Bronchial epithelial cell (primary cell): ENCODE measurements at regions not wholly inside any gene's neighbourhood (a gene's known extent, or its start where the extent isn't known, plus 50 kb on each side); places are given as distances from the start of the nearest gene placed in this dataset.
"Not testable (repeated sequence)": the region's sequence is repeated elsewhere in the genome, so short reads cannot be mapped to it uniquely, and the experiment has no call there.

Experiments used
- DNase-seq: peaks from one replicate; pipeline ENCODE4 v3.0.0-alpha.2; 2010; ENCODE audit warnings: low read depth
- FAIRE-seq: peaks from 2 replicates; lab custom pipeline; 2011; peaks lifted over from hg19 to GRCh38; lab: Jason Lieb, UNC
- H3K27me3 ChIP-seq: 2 replicates; pipeline ENCODE4 v1.5.1; 2011; ENCODE audit warnings: low read length; ENCODE audit not compliant: control insufficient read depth, insufficient read depth
- H3K36me3 ChIP-seq: 2 replicates; pipeline ENCODE4 v1.5.1; 2011; ENCODE audit warnings: low read length; ENCODE audit not compliant: control insufficient read depth, insufficient read depth
- H3K4me3 ChIP-seq: 2 replicates; pipeline ENCODE4 v1.5.1; 2011; ENCODE audit warnings: mild to moderate bottlenecking, low read depth, low read length, control low read depth
- TF ChIP-seq, protein P1 (sequence below): IDR thresholded peaks from 2 replicates; pipeline ENCODE4 v1.5.1; 2011; ENCODE audit warnings: mild to moderate bottlenecking, moderate library complexity, low read length, control low read depth, inconsistent platforms; ENCODE audit not compliant: insufficient read depth, severe bottlenecking

DNA sequence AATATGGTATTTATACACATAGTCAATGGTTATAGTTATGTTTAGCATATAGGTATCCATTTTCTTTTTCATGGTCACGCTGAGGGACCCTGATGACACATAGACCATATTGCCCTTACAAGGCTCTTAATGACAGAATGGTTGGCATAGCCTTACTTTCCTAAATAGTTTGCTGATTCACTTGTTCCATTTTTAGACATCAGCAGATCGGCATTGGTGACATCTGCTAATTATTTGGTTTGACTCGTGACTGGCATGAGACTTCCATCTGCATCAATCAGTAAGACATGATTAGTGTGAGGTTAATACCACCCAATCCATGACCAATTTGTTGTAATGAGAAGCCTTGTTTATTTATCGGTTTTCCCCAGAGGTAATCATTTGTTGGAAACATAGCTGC, 309.7 kb downstream of the ALDH8A1 start:
- DNase-seq (no peak), FAIRE-seq (no peak)
- TF ChIP-seq, protein P1, sequence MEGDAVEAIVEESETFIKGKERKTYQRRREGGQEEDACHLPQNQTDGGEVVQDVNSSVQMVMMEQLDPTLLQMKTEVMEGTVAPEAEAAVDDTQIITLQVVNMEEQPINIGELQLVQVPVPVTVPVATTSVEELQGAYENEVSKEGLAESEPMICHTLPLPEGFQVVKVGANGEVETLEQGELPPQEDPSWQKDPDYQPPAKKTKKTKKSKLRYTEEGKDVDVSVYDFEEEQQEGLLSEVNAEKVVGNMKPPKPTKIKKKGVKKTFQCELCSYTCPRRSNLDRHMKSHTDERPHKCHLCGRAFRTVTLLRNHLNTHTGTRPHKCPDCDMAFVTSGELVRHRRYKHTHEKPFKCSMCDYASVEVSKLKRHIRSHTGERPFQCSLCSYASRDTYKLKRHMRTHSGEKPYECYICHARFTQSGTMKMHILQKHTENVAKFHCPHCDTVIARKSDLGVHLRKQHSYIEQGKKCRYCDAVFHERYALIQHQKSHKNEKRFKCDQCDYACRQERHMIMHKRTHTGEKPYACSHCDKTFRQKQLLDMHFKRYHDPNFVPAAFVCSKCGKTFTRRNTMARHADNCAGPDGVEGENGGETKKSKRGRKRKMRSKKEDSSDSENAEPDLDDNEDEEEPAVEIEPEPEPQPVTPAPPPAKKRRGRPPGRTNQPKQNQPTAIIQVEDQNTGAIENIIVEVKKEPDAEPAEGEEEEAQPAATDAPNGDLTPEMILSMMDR: no peak
- Histone ChIP-seq H3K36me3 (no peaks in the 10 kb centered on the region), H3K4me3 (no peak overlapping the region), H3K27me3 (no peaks in the 10 kb centered on the region)

DNA sequence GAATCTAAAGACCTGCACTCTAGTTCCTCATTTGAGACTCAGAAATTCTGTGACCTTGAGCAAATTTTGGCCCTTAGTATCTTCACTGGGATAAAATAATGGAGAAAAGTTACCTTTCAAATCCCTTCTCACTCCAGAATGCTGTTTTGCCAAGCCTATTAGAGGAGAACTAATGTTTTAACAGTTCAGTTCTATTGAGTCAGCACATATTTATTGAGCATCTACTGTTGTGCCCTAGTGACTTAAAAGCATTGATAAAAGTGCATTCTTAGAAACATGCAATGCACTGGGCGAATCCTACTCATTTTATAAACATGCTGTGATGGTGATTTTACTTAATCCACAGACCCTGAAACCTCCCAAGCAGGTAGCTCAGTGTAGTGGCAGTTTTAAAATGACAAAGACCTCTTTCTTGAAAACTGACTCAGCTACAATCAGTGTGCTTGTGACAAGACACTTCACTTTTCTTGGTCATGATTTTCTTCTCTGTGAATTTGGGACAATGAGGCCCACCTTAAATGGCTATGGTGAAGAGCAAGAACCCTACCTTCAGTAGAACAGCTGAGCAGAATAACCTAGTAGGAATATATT, 312.0 kb downstream of the ALDH8A1 start:
- TF ChIP-seq, protein P1: no peak
- FAIRE-seq: no peak
- DNase-seq: no peak
- H3K4me3 ChIP-seq: no peak overlapping the region
- no peaks in the 10 kb centered on the region for H3K36me3 ChIP-seq
- H3K27me3 ChIP-seq: no peaks in the 10 kb centered on the region

DNA sequence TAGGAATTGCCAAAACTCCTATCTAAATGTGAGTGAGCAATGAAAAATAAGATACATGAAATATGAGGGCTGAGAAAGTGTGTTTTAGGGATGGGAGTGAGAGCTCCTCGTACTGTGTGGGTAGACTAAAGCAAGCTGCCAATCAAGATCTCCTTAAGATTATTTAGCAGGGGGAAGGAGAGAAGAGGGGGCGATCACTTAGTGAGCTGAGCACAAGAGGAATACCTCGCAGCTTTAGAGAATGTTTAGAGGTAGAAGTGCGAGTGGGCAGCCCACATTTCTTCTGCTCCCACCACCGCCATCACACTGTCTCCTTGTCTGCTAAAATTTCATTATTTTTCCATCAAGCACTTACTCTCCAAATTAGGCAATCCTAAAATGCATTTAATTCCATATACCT, 312.6 kb downstream of the ALDH8A1 start:
- TF ChIP-seq, protein P1: no peak
- FAIRE-seq (no peak), DNase-seq (no peak)
- H3K27me3 ChIP-seq: no peaks in the 10 kb centered on the region
- H3K4me3 ChIP-seq: no peak overlapping the region
- no peaks in the 10 kb centered on the region for H3K36me3 ChIP-seq

DNA sequence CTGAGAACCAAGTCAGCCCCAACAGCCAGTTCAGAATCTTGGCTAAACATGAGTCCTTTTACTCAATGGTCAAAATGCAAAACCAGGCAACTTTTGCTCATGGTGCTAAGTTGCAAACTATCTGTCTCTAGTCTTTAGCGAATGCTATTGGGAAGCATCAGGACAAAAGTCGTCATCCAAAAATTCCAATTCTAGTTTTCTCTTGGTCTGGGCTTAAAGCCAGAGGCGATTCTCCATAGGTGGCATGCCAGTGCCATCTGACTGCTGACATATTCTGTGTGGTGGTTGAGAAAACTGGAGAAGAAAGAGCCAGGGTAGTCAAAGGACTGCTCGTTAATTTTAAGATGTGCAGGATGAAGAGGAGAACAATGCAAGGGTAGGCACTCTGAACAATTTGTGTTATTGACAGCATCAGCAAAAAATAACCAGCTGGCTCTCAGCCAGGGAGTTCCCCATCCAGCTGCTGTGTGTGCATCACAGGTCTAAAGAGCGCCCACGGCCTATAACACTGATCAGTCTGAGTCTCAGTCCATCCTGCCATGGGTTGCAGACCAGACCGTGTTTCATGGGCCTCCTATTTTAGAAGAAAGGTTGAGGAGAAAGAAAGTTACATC, 313.6 kb downstream of the ALDH8A1 start:
- Histone ChIP-seq H3K27me3 (no peaks in the 10 kb centered on the region), H3K36me3 (no peaks in the 10 kb centered on the region), H3K4me3 (no peak overlapping the region)
- no peak for FAIRE-seq
- DNase-seq: no peak
- TF ChIP-seq, protein P1: no peak

DNA sequence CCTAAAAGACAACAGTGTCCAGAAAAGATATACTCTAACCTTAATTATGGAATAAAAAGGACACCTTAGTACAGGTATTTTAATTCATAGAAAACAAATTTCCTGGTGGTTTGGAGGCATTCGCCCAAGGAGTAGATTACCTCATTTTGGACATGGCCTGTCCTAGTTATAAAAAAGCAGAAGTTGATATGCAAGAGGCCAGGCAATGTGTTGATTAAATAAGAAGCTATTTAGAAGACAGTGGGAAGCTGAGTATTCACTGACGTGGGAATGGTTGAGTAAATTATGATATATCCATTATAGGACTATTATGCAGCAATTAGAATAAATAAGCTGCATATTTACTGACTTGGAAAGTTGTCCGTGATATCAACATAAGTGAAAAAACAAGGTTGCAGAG, 314.9 kb downstream of the ALDH8A1 start:
- TF ChIP-seq, protein P1: no peak
- no peak for DNase-seq
- H3K4me3 ChIP-seq: no peak overlapping the region
- FAIRE-seq: no peak
- no peaks in the 10 kb centered on the region for H3K36me3 ChIP-seq
- H3K27me3 ChIP-seq: no peaks in the 10 kb centered on the region

DNA sequence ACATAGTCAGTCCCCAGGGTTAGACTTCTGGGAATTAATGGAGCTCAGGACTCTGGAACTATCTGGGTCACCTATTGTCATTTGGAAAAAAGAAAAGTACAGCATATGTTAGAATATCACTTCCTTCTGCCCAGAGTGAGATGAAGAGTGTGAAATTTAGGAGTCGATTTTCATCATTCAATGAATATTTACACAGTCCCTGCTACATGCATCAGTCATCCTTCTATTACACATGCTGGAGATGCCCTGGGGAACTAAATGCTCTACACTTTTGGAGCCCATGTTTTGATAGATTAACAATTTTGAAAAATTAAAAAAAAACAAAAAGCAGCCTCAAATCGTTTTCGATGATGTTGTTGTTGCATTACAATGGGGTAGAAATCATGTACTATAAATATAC, 315.4 kb downstream of the ALDH8A1 start:
- TF ChIP-seq, protein P1: no peak
- Histone ChIP-seq H3K4me3 (no peak overlapping the region), H3K36me3 (no peaks in the 10 kb centered on the region), H3K27me3 (no peaks in the 10 kb centered on the region)
- FAIRE-seq: no peak
- DNase-seq: no peak

DNA sequence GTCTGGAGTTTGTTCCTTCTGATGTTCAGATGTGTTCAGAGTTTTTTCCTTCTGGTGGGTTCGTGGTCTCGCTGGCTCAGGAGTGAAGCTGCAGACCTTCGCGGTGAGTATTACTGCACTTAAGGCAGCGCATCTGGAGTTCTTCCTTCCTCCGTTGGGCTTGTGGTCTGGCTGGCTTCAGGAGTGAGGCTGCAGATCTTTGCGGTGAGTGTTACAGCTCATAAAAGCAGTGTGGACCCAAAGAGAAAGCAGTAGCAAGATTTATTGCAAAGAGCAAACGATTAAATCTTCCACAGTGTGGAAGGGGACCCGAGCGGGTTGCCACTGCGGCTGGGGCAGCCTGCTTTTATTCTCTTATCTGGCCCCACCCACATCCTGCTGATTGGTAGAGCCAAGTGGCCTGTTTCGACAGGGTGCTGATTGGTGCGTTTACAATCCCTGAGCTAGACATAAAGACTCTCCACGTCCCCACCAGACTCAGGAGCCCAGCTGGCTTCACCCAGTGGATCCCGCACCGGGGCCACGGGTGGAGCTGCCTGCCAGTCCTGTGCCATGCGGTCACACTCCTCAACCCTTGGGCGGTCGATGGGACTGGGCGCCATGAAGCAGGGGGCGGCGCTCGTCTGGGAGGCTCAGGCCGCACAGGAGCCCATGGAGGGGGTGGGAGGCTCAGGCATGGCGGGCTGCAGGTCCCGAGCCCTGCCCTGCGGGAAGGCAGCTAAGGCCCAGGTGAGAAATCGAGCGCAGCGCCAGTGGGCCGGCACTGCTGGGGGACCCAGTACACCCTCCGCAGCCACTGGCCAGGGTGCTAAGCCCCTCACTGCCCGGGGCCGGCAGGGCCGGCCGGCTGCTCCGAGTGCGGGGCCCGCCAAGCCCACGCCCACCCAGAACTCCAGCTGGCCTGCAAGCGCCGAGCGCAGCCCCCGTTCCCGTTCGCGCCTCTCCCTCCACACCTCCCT, 315.3 kb upstream of the SGK1 start:
- not testable (repeated sequence) for H3K27me3 ChIP-seq, H3K36me3 ChIP-seq, H3K4me3 ChIP-seq, FAIRE-seq, DNase-seq
